Neural cell (in vitro differentiated cells): ENCODE measurements at regions not wholly inside any gene's neighbourhood (a gene's known extent, or its start where the extent isn't known, plus 50 kb on each side); places are given as distances from the start of the nearest gene placed in this dataset.

Source experiments
- H2AFZ ChIP-seq: fragments of 200-600, 300-800 bp; sonication (generic), shearing (Covaris generic); 2 replicates; pipeline ENCODE4 v1.6.0; 2014; ENCODE audit warnings: low read depth, mild to moderate bottlenecking, antibody characterized with exemption, low read length, moderate library complexity
- H3F3A ChIP-seq: fragments of 200-600 bp; shearing (Covaris generic); 2 replicates; pipeline ENCODE4 v1.6.1; 2016; ENCODE audit warnings: mild to moderate bottlenecking, moderate library complexity, mixed read lengths, antibody characterized with exemption, low read length; ENCODE audit not compliant: insufficient read depth, poor library complexity, severe bottlenecking
- H3K27ac ChIP-seq: fragments of 200-600, 300-800 bp; sonication (generic), shearing (Covaris generic); 2 replicates; pipeline ENCODE4 v1.5.1; 2014; ENCODE audit warnings: mild to moderate bottlenecking, low read length, moderate library complexity
- H3K27me3 ChIP-seq: fragments of 300-800, 200-600 bp; sonication (generic), shearing (Covaris generic); 2 replicates; pipeline ENCODE4 v1.6.0; 2014; ENCODE audit warnings: mild to moderate bottlenecking, low read depth, low read length, moderate library complexity; ENCODE audit not compliant: insufficient read depth
- H3K36me3 ChIP-seq: fragments of 300-800, 200-600 bp; sonication (generic), shearing (Covaris generic); 2 replicates; pipeline ENCODE4 v1.5.1; 2014; ENCODE audit warnings: mild to moderate bottlenecking, antibody characterized with exemption, low read length, moderate library complexity; ENCODE audit not compliant: insufficient read depth
- H3K4me2 ChIP-seq: fragments of 300-800, 200-600 bp; sonication (generic), shearing (Covaris generic); 2 replicates; pipeline ENCODE4 v1.6.0; 2014; ENCODE audit warnings: mild to moderate bottlenecking, low read length
- H3K4me3 ChIP-seq: fragments of 300-800, 200-600 bp; sonication (generic), shearing (Covaris generic); 2 replicates; pipeline ENCODE4 v1.5.1; 2014; ENCODE audit warnings: mild to moderate bottlenecking, low read length, moderate library complexity
- H3K79me2 ChIP-seq: fragments of 200-600 bp; shearing (Covaris generic); replicated peaks from 2 replicates; pipeline ENCODE4 v1.6.0; 2014; ENCODE audit warnings: mild to moderate bottlenecking, low read length, moderate library complexity; ENCODE audit not compliant: insufficient read depth
- H3K9ac ChIP-seq: fragments of 300-800, 200-600 bp; sonication (generic), shearing (Covaris generic); 2 replicates; pipeline ENCODE4 v1.6.1; 2016; ENCODE audit warnings: mild to moderate bottlenecking, low read length, mixed read lengths
- H3K9me2 ChIP-seq: fragments of 200-600 bp; shearing (Covaris generic); 2 replicates; pipeline ENCODE4 v1.6.1; 2016; ENCODE audit warnings: mild to moderate bottlenecking, low read length, mixed read lengths; ENCODE audit not compliant: insufficient read depth
- H3K9me3 ChIP-seq: fragments of 200-600, 300-800 bp; sonication (generic), shearing (Covaris generic); 2 replicates; pipeline ENCODE4 v1.6.1; 2016; ENCODE audit warnings: mild to moderate bottlenecking, mixed run types, low read length, moderate library complexity, mixed read lengths
- H4K20me1 ChIP-seq: fragments of 200-600 bp; shearing (Covaris generic); 2 replicates; pipeline ENCODE4 v1.6.1; 2016; ENCODE audit warnings: mild to moderate bottlenecking, mixed run types; ENCODE audit not compliant: insufficient read depth
- CTCF ChIP-seq: fragments of 450-650 bp; IDR thresholded peaks from 2 replicates; pipeline ENCODE4 v1.5.1; 2014; ENCODE audit warnings: antibody characterized with exemption, mild to moderate bottlenecking, moderate library complexity; ENCODE audit not compliant: poor library complexity, severe bottlenecking
- EP300 ChIP-seq: fragments of 450-650 bp; conservative IDR thresholded peaks from 2 replicates; pipeline ENCODE4 v1.6.1; 2014; ENCODE audit warnings: antibody characterized with exemption, mild to moderate bottlenecking, moderate library complexity; ENCODE audit not compliant: poor library complexity, severe bottlenecking
- EZH2 ChIP-seq: fragments of 200-600, 300-800 bp; shearing (Covaris generic), sonication (generic); IDR thresholded peaks from 2 replicates; pipeline ENCODE4 v1.6.1; 2014; ENCODE audit warnings: antibody characterized with exemption, low read length, borderline replicate concordance, mild to moderate bottlenecking; ENCODE audit not compliant: insufficient read depth, poor library complexity, severe bottlenecking
- MXI1 ChIP-seq: fragments of 450-650 bp; conservative IDR thresholded peaks from 2 replicates; pipeline ENCODE4 v1.6.1; 2014; ENCODE audit warnings: antibody characterized with exemption, mild to moderate bottlenecking; ENCODE audit not compliant: poor library complexity, severe bottlenecking
- POLR2AphosphoS5 ChIP-seq: IDR thresholded peaks from 2 replicates; pipeline ENCODE4 v1.6.1; 2012
- RAD21 ChIP-seq: fragments of 450-650 bp; conservative IDR thresholded peaks from 2 replicates; pipeline ENCODE4 v1.6.1; 2014; ENCODE audit warnings: antibody characterized with exemption, mild to moderate bottlenecking, moderate library complexity
- REST ChIP-seq: IDR thresholded peaks from 2 replicates; pipeline ENCODE4 v1.6.1; 2012; ENCODE audit warnings: borderline replicate concordance
- SMC3 ChIP-seq: fragments of 450-650 bp; conservative IDR thresholded peaks from 2 replicates; pipeline ENCODE4 v1.6.1; 2014; ENCODE audit warnings: antibody characterized with exemption, mild to moderate bottlenecking, moderate library complexity; ENCODE audit not compliant: poor library complexity
- TAF1 ChIP-seq: IDR thresholded peaks from 2 replicates; pipeline ENCODE4 v1.6.1; 2012; ENCODE audit warnings: low read depth

GRCh38 chr3:76715426-76715825 lies 324.5 kb upstream of the ROBO2 start:
- Histone ChIP-seq H3K4me2 (no peak overlapping the region), H3K9ac (no peak overlapping the region), H3K27ac (no peak overlapping the region), H4K20me1 (no peaks in the 10 kb centered on the region), H3K4me3 (no peak overlapping the region), H3K9me3 (no peaks in the 10 kb centered on the region), H3F3A (no peaks in the 10 kb centered on the region), H3K36me3 (no peaks in the 10 kb centered on the region), H3K79me2 (no peaks in the 10 kb centered on the region), H2AFZ (no peak overlapping the region), H3K9me2 (no peaks in the 10 kb centered on the region), H3K27me3 (no peaks in the 10 kb centered on the region)
- no peak for TF ChIP-seq CTCF
- no peak for TF ChIP-seq EP300
- no peak for TF ChIP-seq MXI1
- TF ChIP-seq POLR2AphosphoS5, result no peak
- no peak for TF ChIP-seq RAD21
- no peak for TF ChIP-seq REST
- no peak for TF ChIP-seq SMC3
- no peak for TF ChIP-seq EZH2
- no peak for TF ChIP-seq TAF1

- Histone ChIP-seq H3K36me3 (no peaks in the 10 kb centered on the region), H3K4me3 (no peak overlapping the region), H4K20me1 (no peaks in the 10 kb centered on the region), H3K79me2 (no peaks in the 10 kb centered on the region), H3K9me2 (no peaks in the 10 kb centered on the region), H2AFZ (no peak overlapping the region), H3K9me3 (no peaks in the 10 kb centered on the region), H3K4me2 (no peak overlapping the region), H3F3A (no peaks in the 10 kb centered on the region), H3K9ac (no peak overlapping the region), H3K27me3 (no peaks in the 10 kb centered on the region), H3K27ac (no peak overlapping the region)
- no peak for TF ChIP-seq CTCF
- no peak for TF ChIP-seq MXI1
- no peak for TF ChIP-seq EZH2
- TF ChIP-seq TAF1, result no peak
- no peak for TF ChIP-seq SMC3
- no peak for TF ChIP-seq RAD21
- TF ChIP-seq EP300, result no peak
- TF ChIP-seq REST, result no peak
- TF ChIP-seq POLR2AphosphoS5, result no peak
Observed at GRCh38 chr3:76723366-76723765, 316.5 kb upstream of the ROBO2 start.
